GM18873 (cell line): ENCODE measurements at regions not wholly inside any gene's neighbourhood (a gene's known extent, or its start where the extent isn't known, plus 50 kb on each side); places are given as distances from the start of the nearest gene placed in this dataset.
"Not testable (repeated sequence)": the region's sequence is repeated elsewhere in the genome, so short reads cannot be mapped to it uniquely, and the experiment has no call there.

ENCODE experiments used
- ATAC-seq: cut with Tn5 transposase; IDR thresholded peaks from one replicate; pipeline ENCODE4 v1.9.1; 2021; ENCODE audit warnings: mild to moderate bottlenecking, moderate library complexity, moderate number of reproducible peaks; ENCODE audit not compliant: unreplicated experiment, low FRiP score

DNA sequence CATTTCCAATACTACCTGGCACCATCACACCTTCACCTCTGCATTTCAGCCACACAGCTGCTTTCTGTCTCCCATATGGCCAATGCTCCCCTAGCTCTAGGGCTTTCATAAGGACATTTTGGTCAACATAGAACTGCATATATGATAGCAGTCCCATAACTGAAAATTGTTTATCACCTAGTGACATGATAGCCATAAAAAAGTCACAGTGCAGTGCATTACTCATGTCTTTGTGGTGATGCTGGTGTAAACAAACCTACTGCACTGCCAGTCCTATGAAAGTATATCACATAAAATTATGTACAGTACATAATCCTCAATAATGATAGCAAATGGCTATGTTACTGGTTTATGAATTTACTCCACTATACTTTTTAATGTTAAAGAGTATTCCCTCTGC is 221.0 kb downstream of the NAF1 start:
- no peak for ATAC-seq

DNA sequence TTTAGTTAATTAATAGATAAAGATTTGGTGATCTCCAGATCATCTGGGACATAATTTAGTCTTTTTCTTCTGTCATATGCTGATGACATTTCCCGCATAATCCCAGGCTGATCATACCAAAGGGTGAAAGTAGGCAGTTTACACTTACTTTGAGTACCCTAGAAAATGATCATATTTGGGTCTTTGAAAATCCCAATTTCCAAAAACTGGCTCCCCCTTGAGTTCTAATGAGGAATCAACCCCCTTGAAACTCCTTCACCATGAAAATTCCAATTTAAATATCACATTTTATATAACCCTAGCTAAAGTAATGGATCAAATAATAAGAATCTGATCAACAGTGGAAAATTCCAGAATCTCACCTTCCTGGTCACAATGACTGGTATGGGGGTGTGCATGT is 223.4 kb downstream of the NAF1 start:
- ATAC-seq, result no peak

DNA sequence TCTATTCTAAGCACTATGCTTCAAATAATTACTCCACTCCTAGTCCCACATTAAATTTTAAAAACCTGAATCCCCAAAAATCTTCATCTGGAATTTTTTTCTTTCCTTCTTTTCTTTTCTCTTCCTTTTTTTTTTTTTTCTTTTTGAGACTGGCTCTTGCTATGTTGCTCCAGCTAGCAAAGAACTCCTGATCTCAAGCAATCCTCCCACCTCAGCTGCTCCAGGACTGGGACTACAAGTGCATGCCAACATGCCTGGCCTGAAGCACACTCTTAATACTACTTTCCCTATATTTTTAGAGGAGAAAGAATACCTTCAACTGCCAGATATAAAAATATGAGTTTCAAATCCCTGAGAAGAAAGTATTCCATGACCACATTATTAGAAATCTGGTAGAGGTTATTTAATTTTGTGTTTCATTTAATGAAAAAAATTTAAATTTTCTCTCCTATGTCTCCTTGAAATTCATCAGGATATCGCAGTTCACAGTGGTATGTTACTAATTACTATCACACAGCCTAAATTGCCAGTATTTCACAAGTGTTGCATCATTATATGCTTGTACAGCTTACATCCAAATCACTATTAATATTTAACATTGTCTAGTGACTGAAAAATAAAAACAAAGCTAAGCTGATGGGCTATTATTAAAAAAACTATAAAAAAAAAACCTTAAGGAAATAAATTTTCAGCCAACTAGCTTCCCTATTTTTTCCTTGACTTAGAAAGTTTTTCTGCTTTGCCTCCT is 227.8 kb downstream of the NAF1 start:
- ATAC-seq, result no peak

DNA sequence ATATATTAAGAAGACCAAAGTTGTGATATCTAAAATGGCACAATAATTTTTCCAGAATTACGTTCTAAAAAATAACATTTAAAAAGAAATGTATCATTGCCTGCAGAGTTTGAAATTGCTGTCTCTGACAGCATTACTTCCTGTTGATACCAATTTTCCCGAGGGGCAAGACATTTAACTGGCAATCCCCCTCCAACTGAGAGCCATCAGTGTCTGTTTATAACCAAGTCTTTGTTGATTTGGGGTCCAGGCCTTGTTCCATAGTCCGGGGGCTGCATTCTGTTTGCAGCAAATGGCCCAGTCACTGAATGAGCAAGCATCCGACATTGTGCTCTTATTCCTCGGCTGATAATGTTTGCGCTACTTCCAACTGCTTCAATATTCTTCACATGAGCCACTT is 231.5 kb downstream of the NAF1 start:
- no peak for ATAC-seq

DNA sequence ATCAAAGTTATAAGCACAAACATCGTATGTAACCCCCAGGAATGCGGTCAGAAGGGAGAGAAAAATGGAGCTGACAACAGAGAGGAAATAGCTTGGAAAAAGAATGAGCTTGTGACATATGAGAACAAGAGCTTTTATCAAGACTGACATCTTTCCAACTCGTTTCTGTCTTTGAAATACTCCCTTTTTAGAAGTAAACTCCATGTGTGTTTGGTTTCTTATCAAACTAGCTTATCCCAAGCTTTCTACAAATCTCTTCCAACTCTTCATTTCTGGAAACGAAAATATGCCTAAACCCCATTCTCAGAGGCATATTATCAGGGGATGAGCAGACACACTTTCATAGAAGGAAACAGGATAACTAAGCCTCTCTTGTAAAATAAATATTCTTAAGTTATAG is 235.4 kb downstream of the NAF1 start:
- ATAC-seq, result no peak

DNA sequence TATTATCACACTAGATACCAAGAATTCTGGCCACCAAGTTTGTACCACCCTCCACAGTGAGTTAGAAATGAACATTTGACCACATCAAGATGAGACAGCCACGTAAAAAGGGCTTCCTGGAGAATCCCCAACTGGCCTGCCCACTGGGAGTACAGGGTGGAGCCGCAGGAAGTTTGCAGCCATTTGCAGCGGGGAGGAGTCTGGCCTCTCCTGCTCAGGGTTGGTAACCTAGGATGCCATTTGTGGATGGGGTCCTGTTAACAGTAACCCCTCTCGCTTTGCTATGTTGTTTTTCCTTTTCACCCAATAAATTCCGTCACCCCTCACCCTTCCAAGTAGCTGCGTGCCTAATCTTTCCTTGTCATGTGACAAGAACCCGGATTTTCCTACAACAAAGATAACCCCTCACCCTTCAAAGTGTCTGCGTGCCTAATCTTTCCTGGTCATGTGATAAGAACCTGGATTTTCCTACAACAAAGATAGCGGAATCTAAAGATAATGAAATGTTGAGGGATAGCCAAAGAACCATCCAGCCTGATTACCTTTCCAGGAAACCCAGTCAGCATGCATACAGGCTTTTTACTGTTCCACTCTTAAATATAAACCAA is 245.4 kb downstream of the NAF1 start:
- no peak for ATAC-seq

DNA sequence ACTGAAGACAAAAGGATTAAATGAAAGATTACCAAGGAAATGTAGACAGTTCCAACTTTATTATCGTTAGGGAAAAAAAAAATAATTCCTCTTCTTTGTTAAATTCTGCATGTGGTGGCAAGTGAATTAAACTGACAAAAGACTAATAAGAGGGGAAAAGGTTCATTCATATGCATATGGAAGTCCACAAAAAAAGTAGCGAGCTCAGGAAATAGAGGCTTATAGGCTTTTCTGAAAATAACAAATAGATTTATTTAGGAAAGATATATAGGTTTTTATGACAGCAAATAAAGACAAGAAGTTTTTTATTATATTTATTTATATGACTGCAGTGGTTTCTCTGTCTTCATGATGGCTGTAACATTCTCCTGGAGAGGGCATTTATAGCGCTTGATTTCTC is 246.0 kb downstream of the NAF1 start:
- no peak for ATAC-seq

DNA sequence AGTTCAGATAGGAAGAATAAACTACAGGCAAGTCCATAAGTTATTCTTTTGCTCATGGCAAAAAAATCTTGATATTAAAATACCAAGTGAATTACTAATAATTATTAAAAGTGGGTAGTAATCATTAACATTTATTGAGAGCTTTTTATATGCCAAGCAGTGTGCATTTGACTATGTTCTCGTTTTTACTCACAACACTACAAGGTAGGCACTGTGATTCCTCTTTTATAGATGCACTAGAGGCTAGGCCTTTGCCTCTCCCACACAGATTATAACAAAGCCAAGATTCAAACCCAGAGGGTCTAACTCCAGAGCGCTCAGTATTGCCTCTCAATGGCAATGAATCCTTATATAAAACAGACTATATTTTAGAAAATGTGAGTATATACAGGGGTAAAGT is 254.2 kb downstream of the NAF1 start:
- no peak for ATAC-seq

DNA sequence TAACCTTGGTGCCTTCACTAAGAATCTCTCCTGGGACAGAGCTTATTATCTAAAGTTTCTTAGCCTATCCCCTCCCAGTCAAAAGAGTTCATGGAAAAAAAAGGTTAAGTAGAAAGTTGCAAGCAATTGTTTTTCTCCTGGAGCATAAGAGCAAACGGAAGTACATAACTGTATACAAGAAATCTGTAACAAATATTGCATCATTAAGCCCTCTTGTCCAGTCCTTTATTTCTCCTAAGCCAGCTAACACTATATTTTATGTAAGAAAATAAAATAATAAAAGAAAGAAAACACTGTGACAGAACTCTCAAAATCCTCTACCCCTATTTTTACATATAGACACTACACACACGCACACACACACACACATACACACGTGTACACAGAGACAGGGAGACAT is 255.3 kb downstream of the NAF1 start:
- no peak for ATAC-seq

DNA sequence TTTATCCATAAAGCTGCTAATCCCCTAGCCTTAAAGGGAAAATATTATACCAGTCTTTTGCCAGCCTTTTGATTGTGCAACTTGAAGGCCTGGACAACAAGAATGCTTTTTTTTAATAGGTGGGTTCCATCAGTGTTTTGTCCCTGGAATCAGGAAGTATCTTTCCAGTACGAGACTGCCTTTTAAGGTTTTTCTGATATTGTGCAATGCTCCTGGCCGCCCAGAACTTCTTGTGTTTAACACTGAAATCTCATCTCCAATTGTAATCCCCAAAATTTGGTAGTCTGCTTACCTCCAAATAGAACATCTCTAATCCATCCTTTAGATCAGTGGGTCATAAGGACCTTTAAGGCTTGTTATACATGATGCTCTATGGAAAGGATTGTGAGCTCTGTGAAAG is 256.7 kb downstream of the NAF1 start:
- ATAC-seq, result no peak

DNA sequence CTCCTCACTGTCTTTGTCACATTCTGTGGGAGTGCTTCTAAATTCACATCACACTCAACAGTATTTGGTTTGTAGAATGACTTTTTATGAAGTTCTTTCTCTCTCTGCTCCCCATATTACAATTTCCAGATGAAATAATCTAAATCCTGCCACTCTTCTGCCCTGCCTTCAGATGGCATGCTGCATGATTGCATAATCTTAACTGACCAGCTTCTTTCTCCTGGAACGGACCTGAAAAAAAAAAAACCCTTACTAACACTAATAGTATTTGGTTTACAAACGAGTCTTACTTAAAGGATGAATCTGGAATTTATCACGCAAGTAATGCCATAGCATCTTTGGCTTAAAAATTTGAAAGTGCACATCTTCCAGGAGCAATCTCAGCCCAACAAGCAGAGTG is 272.3 kb downstream of the NAF1 start:
- no peak for ATAC-seq

DNA sequence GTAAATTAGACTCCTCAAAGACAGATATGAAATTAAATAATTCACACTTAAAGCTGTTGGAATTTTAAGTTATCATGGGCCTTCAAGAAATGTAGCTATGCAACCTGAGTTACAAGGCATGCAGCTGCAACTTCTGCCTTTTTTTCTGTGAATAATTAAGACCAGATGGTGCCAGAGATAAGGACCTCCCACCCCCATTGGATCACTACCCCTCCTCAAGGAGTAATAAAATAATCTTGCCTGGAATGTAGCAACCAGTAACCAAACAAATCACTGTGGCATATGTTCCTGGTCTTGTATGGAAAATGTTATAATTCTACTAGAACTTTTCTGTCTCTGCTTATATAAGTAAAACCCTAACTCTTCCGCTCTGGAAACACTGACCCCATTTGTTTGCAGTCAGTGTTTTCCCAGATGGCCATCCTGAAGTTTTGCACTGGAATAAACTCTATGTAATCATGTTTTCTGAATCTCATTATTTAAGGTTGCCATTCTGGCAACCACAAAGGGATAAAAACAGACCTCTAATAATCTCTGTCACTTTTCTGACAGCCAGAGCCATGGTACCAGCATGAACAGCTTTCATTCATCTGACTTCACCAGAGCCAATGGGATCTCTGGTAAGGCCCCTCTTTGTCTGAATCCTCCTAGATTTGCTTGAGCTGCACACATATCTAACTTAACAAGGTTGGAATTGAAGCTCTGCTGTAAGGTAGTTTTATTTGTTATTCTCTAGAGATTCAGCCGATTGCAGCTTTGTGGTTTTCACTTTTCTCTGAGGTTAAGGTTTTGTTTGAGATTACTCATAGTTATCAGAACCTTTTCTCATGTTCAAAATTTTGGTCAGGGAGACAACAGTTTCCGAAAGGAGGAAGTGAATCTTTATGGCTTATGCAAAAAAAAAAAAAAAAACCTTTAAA is 274.6 kb downstream of the NAF1 start:
- peak; percentile 100 for ATAC-seq

DNA sequence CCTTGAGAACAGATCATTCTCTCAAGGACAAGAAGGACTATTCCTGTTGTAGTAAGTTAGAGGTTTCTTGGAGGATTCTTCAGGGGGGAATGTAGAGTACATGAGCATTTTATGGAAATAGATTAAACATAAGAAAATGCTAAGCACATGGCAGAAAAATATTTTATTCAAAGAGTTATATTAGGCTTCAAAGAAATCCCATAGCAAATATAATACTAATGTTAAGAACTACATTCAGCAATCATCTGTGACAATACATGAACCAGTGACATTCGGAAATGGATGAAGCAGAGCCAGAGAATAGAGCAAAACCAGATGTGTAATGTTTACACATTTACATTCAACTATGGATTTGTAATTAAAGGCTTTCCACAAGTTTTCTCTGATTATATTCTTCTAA is 288.6 kb downstream of the NAF1 start:
- ATAC-seq, result no peak

DNA sequence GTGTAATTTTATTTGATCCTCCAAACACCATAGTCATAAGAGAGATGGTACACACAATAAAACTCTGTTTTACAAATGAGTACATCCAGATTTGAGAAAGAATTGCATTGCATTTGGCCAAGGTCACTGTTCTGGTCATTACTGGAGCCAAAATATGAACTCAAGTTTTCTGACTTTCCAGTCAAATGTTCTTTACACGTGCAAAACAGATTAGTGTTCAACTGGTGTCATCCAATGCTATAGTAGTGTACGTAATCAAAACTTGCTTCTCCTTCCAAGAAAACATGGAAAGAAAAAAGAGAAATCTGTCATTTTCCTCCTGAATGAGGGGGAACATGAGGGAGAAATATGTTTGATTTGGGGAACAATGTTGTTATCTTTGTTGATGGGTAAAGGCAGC is 291.9 kb downstream of the NAF1 start:
- no peak for ATAC-seq

DNA sequence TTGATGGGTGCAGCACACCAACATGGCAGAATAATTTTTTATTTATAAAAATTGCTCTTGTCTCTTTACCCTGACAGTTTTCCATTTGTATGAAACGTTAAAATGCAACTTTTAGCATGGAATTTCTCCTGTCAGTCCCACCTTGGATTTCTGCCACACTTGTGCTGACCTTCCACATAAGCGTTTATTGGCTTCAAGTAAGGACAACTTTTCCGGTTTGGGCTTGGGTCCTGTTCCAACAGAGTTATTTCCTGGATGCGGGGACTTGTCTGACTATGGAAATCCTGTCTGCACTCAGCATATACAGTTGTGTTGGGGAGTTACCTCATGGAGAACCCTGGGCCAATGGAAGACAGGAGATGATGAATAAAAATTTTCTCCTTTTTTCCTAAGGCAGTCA is 294.7 kb downstream of the NAF1 start:
- ATAC-seq, result no peak

DNA sequence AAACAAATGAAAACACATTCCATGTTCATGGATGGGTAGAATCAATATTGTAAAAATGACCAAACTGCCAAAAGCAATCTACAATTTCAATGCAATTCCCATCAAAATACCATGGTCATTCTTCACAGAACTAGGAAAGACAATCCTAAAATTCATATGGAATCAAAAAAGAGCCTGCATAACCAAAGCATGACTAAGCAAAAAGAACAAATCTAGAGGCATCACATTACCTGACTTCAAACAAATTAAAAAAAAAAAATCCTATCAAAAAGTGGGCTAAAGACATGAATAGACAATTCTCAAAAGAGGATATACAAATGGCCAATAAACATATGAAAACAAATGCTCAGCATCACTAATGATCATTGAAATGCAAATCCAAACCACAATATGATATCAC is 297.5 kb downstream of the NAF1 start:
- ATAC-seq, result no peak

DNA sequence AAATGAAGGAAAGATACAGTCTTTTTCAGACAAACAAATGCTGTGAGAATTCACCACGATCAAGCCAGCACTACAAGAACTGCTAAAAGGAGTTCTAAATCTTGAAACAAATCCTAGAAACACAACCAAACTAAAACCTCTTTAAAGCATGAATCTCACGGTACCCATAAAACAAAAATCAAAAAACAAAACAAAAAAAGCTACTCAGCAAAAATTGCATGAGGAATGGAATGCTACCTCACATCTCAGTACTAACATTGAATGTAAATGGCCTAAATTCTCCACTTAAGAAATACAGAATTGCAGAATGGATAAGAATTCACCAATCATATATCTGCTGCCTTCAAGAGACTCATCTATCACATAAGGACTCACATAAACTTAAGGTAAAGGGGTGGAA is 300.1 kb downstream of the NAF1 start:
- no peak for ATAC-seq

DNA sequence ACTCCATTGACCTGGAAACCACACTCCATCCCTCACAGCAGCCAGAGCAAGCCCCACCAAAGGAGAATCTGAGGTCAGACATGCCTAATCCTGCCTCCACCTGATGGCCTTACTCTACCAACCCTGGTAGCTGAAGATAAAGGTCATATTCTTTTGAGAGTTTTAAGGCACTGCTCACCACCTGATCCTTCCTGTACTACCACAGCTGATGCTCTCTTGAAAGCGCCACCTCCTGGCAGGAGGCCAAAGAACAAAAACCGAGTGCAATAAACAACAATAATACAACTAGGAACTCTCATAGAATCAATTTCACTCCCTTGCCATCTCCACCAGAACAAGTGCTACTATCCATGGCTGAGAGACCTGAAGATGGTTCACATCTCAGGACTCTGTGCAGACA is 301.6 kb downstream of the NAF1 start:
- no peak for ATAC-seq

DNA sequence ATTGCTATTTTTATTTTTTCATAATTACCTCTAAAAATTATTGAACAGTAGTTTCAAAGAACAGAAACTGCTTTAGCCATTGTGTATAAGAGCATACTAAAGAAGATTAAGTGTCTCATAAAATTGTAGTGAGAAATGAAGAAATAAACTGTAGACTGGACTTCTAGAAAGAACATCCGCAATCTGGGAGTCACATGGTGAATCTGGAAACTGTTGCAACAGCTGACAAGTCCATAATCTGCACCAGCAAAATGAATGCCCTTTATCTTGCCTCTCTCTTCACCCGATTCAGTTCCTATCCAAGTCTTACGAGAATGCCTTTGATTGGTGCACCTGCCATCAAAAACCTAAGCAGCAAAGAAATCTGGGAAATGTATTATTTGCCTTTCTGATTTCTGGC is 312.9 kb downstream of the NAF1 start:
- no peak for ATAC-seq

DNA sequence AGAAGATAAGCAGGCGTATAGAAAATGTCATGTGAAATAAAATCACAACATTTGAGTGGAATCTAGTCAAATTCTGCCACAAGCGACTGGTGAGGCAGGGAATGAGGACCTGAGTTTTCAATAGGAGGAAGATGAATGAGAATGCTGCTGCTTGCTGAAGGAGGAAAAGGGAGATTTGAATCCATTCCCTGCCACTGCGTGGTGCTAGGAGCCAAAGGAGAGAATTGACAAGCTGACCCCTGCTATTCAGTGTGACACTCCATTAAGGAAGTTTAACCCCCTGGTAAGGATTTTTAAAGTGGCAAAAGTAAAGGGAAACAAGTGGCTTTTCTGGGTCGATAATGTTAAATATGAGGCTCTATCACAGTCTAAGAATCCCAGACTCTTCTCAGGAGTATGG is 314.0 kb downstream of the NAF1 start:
- ATAC-seq, result no peak

DNA sequence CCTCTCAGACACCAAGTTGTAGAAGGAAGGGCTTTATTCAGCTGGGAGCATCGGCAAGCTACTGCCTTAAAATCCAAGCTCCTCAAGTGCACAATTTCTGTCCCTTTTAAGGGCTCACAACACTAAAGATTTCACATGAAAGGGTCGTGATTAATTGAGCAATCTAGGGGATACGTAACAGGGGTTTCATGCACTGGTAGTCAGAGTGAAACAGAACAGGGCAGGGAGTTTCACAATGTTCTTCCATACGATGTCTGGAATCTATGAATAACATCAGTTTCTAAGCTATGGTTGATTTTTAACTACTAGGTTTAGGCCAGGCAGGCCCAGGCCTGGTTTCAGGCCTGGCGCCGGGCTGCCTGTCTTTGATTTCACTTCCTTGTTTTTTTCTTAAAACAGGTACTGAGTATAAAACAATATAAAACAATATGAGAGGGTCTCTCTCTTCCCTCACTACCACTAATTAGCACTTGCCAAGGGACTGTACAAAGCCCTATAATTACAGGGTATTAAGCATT is 315.4 kb downstream of the NAF1 start:
- not testable (repeated sequence) for ATAC-seq
